NT2/D1 (cell line): ENCODE measurements at regions not wholly inside any gene's neighbourhood (a gene's known extent, or its start where the extent isn't known, plus 50 kb on each side); places are given as distances from the start of the nearest gene placed in this dataset.

Source experiments
- YY1 ChIP-seq: IDR thresholded peaks from 2 replicates; pipeline ENCODE4 v1.6.1; 2011; ENCODE audit not compliant: insufficient read length, insufficient read depth
- ZNF274 ChIP-seq: IDR thresholded peaks from 2 replicates; pipeline ENCODE4 v1.6.1; 2011; ENCODE audit warnings: mild to moderate bottlenecking, low read depth, low read length

- TF ChIP-seq ZNF274 (no peak), YY1 (no peak)
Measured at GRCh38 chr3:148460686-148461085, 237.0 kb upstream of the AGTR1 start.
